ENCODE measurements at regions not wholly inside any gene's neighbourhood (a gene's known extent, or its start where the extent isn't known, plus 50 kb on each side); places are given as distances from the start of the nearest gene placed in this dataset.

DNA sequence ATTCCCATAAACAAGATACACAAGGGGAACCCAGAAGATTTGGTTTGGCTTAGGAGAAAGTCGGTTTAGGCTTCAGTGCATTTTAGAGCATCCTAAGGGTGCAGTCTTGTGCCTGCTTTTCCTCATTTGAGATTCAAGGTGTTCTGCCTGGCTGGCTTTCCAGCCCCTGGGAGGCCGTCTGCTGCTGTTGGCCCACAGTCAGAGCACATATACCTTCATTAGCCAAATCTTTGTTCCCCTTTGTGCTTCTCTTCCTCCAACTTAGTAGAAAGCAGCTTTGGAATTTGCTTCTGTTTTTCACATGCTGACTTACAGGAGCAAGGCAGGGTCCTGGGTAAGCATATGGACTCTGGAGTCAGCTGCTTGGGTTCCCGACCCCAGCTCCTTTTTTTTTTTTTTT lies 477.1 kb upstream of the TCF4 start:
- TF ChIP-seq, protein P1, sequence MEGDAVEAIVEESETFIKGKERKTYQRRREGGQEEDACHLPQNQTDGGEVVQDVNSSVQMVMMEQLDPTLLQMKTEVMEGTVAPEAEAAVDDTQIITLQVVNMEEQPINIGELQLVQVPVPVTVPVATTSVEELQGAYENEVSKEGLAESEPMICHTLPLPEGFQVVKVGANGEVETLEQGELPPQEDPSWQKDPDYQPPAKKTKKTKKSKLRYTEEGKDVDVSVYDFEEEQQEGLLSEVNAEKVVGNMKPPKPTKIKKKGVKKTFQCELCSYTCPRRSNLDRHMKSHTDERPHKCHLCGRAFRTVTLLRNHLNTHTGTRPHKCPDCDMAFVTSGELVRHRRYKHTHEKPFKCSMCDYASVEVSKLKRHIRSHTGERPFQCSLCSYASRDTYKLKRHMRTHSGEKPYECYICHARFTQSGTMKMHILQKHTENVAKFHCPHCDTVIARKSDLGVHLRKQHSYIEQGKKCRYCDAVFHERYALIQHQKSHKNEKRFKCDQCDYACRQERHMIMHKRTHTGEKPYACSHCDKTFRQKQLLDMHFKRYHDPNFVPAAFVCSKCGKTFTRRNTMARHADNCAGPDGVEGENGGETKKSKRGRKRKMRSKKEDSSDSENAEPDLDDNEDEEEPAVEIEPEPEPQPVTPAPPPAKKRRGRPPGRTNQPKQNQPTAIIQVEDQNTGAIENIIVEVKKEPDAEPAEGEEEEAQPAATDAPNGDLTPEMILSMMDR (IDR thresholded peaks at IDR 0.05): no peak
- TF ChIP-seq POLR2AphosphoS5 (IDR thresholded peaks at IDR 0.05) (no peak), POLR2A (IDR thresholded peaks at IDR 0.05; ENCODE audit: low read depth) (no peak), EP300 (IDR thresholded peaks at IDR 0.05) (no peak)
